ENCODE measurements at regions not wholly inside any gene's neighbourhood (a gene's known extent, or its start where the extent isn't known, plus 50 kb on each side); places are given as distances from the start of the nearest gene placed in this dataset.

DNA sequence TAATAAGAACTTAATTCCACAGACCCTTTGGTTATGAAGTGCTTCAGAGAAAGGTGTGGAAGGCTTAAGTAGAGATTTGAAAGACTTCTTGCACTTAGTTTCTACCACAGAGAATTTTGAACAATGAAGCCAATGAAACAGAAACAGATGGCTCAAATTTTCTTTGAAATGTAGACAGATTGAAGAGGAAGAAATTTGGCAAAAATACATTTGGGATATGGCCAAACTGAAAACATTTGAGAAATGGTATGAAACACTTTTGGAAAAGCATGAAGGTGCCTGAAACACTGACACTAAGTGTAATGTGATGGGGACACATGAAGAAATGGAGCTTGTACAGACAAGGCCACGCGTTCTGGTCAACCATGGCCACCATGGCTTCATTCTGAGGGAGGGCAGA lies 272.4 kb upstream of the EXOC2 start:
- Histone ChIP-seq H3K4me1 (ENCODE audit: control insufficient read depth, insufficient read depth, low read length) (no peaks in the 10 kb centered on the region), H3K9ac (ENCODE audit: low read length) (no peak overlapping the region), H3K27me3 (replicated peaks; ENCODE audit: control insufficient read depth, insufficient read depth, low read length) (peaks cover 44% of the 10 kb centered on the region), H3K4me3 (ENCODE audit: low read length) (no peak overlapping the region), H3K36me3 (ENCODE audit: control insufficient read depth, insufficient read depth, low read length, severe bottlenecking) (no peaks in the 10 kb centered on the region), H3K9me3 (ENCODE audit: control insufficient read depth, low read length) (peaks cover 5% of the 10 kb centered on the region)
- DNase-seq (ENCODE audit: low read depth): no peak

DNA sequence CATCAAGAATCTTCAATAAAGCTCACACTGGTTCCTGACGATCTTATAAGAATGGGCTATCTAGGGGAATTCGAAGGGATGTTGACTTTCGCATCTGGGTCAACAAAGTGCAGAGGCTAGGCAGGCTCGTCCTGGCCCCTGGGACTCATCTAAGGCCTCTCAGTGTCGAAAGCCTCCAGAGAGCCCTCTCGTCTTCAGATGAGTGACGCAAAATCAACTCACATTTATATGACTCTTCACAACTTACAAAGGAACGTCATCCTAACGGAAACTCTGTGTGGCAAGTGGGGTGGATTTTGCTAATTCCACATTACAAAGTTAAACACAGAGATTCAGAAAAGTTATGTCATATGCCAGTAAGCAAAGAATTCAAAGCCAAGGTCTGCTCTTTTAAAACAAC lies 270.5 kb upstream of the EXOC2 start:
- no peaks in the 10 kb centered on the region for H3K9me3 ChIP-seq (ENCODE audit: control insufficient read depth, low read length)
- no peak overlapping the region for H3K9ac ChIP-seq (ENCODE audit: low read length)
- no peaks in the 10 kb centered on the region for H3K4me1 ChIP-seq (ENCODE audit: control insufficient read depth, insufficient read depth, low read length)
- peaks cover 38% of the 10 kb centered on the region for H3K27me3 ChIP-seq (replicated peaks; ENCODE audit: control insufficient read depth, insufficient read depth, low read length)
- no peak for DNase-seq (ENCODE audit: low read depth)
- no peaks in the 10 kb centered on the region for H3K36me3 ChIP-seq (ENCODE audit: control insufficient read depth, insufficient read depth, low read length, severe bottlenecking)
- H3K4me3 ChIP-seq (ENCODE audit: low read length): no peak overlapping the region

DNA sequence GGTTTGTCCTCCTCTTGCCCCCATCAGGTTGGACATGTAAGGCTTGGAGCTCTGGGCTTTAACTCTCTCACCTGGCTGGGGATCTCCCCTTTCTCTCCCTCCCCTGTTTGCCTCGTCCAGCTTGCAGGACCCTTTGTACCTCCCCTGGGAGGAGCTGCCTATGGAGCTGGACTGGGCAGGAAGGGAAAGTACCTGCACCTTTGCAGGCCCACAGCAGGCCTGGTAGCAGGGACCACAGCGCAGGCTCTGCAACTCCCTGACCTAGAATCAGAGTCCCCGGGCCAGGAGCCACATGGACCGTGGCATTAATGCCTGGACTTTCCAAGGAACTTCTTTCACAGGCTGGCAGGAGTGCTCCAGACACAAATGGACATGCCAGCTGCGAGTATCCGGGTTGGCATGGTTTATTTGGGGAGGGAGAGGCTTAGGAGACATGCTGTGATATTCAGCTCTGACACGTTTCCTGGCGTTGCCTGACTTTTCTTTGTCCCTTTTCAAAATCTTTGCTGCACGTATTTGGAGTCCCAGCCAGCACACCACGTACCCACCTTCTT lies 268.5 kb upstream of the EXOC2 start:
- Histone ChIP-seq H3K9ac (ENCODE audit: low read length) (no peak overlapping the region), H3K36me3 (ENCODE audit: control insufficient read depth, insufficient read depth, low read length, severe bottlenecking) (no peaks in the 10 kb centered on the region), H3K4me3 (ENCODE audit: low read length) (no peak overlapping the region), H3K9me3 (ENCODE audit: control insufficient read depth, low read length) (no peaks in the 10 kb centered on the region), H3K27me3 (replicated peaks; ENCODE audit: control insufficient read depth, insufficient read depth, low read length) (peaks cover 18% of the 10 kb centered on the region), H3K4me1 (ENCODE audit: control insufficient read depth, insufficient read depth, low read length) (no peaks in the 10 kb centered on the region)
- no peak for DNase-seq (ENCODE audit: low read depth)

DNA sequence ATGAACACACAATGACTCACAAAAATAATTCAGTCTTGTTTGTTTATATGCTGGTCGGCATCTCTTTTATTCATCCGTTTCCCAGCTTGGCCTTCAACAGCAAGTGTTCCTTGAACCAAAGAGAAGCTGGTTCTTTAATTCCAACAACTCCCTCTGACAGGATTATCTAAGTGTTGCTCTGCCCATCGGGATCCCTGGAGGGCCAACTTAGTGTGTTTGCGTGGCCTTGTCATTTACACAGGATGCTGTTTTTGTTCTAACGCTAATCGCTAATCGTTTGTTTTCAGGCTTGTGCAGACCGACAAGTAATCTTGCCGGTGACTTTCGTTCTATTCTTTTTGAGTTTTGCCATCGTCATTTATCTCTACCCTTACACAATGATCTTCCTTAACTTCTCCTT lies 267.4 kb upstream of the EXOC2 start:
- no peaks in the 10 kb centered on the region for H3K36me3 ChIP-seq (ENCODE audit: control insufficient read depth, insufficient read depth, low read length, severe bottlenecking)
- no peak for DNase-seq (ENCODE audit: low read depth)

DNA sequence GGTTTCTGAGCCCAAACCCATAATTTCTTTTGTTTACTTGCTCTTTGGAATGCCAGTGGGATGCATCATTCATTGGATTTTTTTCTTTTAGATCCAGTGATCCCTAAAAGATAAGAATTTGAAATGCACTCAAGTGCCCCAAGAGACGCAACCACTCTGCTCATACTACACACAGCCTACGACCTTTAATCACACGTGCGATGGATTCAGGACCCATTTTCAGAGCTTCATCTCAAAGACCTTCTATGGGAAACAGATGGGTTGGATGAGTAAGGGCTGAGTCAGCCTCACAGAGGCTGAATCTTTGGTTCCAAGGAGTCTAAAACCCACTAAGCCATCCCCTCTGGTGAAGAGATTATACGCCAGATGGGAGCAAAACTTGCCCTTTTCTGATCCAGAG lies 265.5 kb upstream of the EXOC2 start:
- Histone ChIP-seq H3K36me3 (ENCODE audit: control insufficient read depth, insufficient read depth, low read length, severe bottlenecking) (no peaks in the 10 kb centered on the region), H3K4me1 (ENCODE audit: control insufficient read depth, insufficient read depth, low read length) (no peaks in the 10 kb centered on the region), H3K9ac (ENCODE audit: low read length) (no peak overlapping the region), H3K27me3 (replicated peaks; ENCODE audit: control insufficient read depth, insufficient read depth, low read length) (peaks cover 2% of the 10 kb centered on the region), H3K9me3 (ENCODE audit: control insufficient read depth, low read length) (no peaks in the 10 kb centered on the region), H3K4me3 (ENCODE audit: low read length) (no peak overlapping the region)
- peak; percentile 80 for DNase-seq (ENCODE audit: low read depth)

More for the DNA sequence above, 267.4 kb upstream of the EXOC2 start:
- Histone ChIP-seq H3K9me3 (ENCODE audit: control insufficient read depth, low read length) (no peaks in the 10 kb centered on the region), H3K4me3 (ENCODE audit: low read length) (no peak overlapping the region), H3K4me1 (ENCODE audit: control insufficient read depth, insufficient read depth, low read length) (no peaks in the 10 kb centered on the region), H3K9ac (ENCODE audit: low read length) (no peak overlapping the region), H3K27me3 (replicated peaks; ENCODE audit: control insufficient read depth, insufficient read depth, low read length) (peaks cover 8% of the 10 kb centered on the region)

DNA sequence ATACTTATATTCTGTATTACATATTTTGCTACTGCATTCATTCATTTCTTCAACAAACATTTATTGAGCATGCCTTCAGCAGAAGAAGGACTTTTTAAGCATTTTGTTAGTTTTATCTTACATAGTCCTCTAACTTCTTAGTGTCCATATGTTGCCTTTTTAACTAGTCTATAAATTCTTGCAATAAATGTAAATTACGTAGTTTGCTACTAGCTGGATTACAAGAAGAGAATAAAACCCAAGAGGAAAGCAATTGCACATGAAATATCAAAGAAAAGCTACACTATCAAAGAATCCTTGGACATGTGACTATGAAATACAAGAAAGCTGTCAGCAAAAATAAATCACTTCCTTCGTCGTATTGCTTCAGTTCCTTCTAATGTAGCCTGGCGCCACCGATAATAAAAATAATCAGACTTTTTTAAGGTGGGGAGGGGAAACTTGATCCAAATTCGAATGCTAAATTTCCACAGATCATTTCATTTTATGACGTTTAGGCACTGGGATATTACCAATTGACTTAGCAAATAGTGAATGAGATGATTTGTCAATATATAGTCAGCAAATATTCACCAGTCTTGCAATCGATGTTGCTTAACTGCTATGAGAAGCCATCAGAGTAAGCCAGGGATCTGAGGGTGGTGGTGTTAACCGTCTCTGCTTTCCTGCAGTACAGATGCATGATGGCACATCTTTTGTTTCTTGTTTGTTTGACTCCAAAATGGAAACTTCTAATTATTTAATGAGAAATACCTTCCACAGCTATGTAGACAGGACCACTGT lies 258.7 kb upstream of the EXOC2 start:
- Histone ChIP-seq H3K27me3 (replicated peaks; ENCODE audit: control insufficient read depth, insufficient read depth, low read length) (no peaks in the 10 kb centered on the region), H3K9ac (ENCODE audit: low read length) (no peak overlapping the region), H3K36me3 (ENCODE audit: control insufficient read depth, insufficient read depth, low read length, severe bottlenecking) (no peaks in the 10 kb centered on the region), H3K4me1 (ENCODE audit: control insufficient read depth, insufficient read depth, low read length) (peaks cover 6% of the 10 kb centered on the region), H3K4me3 (ENCODE audit: low read length) (no peak overlapping the region), H3K9me3 (ENCODE audit: control insufficient read depth, low read length) (no peaks in the 10 kb centered on the region)
- no peak for DNase-seq (ENCODE audit: low read depth)

DNA sequence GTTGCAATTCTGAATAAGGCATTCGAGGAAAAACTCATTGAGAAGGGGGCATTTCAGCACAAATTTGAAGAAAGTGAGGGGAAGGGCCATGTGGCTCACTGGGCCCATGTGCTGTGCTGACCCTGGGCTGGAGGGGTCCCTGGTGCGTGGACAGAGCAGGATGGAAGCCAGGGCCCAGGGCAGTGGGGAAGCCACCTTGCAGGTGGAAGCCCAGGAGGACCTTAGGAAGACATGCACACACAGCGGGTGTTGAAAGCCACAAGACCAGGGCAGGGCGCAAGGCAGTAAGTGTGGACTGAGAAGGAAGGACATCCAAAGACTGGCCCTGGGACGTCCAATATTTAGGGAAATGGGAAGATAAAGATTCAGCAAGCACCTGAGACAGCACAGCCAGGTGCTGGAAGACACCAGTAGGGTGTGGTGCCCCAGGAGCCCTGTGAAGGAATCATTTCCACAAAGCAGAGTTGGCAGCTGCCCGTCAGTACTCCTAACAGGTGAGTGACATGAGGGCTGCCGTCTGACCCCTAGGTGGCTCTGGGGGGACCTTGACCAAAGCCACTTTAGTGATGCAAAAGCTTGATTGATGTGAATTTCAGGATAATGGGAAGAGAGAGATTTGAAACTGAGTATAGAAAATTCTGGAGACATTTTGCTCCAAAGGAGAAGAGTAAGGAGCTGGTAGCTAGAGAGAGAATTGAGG lies 254.4 kb upstream of the EXOC2 start:
- Histone ChIP-seq H3K36me3 (ENCODE audit: control insufficient read depth, insufficient read depth, low read length, severe bottlenecking) (no peaks in the 10 kb centered on the region), H3K27me3 (replicated peaks; ENCODE audit: control insufficient read depth, insufficient read depth, low read length) (peaks cover 3% of the 10 kb centered on the region), H3K9me3 (ENCODE audit: control insufficient read depth, low read length) (peaks cover 14% of the 10 kb centered on the region), H3K9ac (ENCODE audit: low read length) (no peak overlapping the region), H3K4me1 (ENCODE audit: control insufficient read depth, insufficient read depth, low read length) (peaks cover 12% of the 10 kb centered on the region), H3K4me3 (ENCODE audit: low read length) (no peak overlapping the region)
- no peak for DNase-seq (ENCODE audit: low read depth)

DNA sequence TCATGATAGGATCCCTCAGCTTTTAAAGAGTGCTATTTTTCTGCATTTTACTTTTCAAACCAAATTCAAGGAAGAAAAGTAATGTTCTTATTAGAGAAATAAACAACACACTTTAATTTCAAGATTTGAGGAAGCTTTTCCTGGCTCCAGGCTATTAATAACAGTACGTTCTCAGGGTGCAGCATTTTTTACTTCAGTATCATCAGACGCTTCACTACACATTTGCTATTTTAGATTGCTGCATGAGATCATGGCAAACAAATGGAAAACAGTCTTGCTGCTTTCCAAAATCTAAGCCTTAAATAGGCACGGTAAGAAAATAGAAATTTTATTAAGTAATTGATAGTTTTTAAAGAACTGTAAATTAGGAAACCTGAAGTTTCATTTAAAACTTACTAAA lies 253.6 kb upstream of the EXOC2 start:
- peak; percentile 80 for DNase-seq (ENCODE audit: low read depth)
- peak overlapping the region; percentile 14 for H3K4me3 ChIP-seq (ENCODE audit: low read length)
- H3K9me3 ChIP-seq (ENCODE audit: control insufficient read depth, low read length): peaks cover 14% of the 10 kb centered on the region
- H3K27me3 ChIP-seq (replicated peaks; ENCODE audit: control insufficient read depth, insufficient read depth, low read length): peaks cover 8% of the 10 kb centered on the region
- no peak overlapping the region for H3K9ac ChIP-seq (ENCODE audit: low read length)
- H3K36me3 ChIP-seq (ENCODE audit: control insufficient read depth, insufficient read depth, low read length, severe bottlenecking): no peaks in the 10 kb centered on the region
- peaks cover 12% of the 10 kb centered on the region for H3K4me1 ChIP-seq (ENCODE audit: control insufficient read depth, insufficient read depth, low read length)

DNA sequence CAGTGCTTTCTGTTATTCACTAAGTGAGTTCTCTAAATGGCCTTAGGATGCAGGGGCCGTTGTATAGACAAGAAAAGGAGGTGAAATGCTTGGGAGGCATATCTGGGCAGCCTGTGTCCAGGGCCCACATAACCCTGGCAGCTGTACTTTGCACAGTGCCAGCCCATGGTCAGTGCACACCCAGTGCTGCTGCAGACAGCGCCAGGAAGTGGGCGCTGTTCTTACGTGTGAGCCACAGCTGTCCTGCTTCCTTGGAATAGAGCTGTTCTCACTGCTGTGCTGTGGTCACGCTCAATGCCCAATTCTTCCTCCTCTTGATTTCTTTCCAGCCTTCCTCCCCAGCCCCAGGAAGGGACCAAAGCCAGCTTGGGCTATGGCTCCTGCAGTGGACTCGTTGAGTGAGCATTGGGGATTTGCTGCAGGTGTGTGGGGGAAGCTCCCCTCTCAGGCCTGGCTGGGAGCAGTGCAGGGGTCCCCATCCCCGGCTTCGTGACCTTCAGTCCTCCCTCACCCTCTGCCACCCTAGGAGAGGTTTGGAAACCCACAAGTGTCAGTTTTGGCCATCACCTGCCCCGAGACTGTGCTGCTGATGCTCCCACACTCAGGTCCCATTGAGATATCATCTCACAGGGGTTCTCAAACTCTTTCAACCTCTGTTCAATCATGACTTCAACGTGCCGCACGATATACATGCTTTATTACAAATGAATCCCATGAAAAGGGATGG lies 246.8 kb upstream of the EXOC2 start:
- Histone ChIP-seq H3K4me3 (ENCODE audit: low read length) (no peak overlapping the region), H3K9ac (ENCODE audit: low read length) (no peak overlapping the region), H3K9me3 (ENCODE audit: control insufficient read depth, low read length) (peaks cover 12% of the 10 kb centered on the region), H3K36me3 (ENCODE audit: control insufficient read depth, insufficient read depth, low read length, severe bottlenecking) (no peaks in the 10 kb centered on the region), H3K27me3 (replicated peaks; ENCODE audit: control insufficient read depth, insufficient read depth, low read length) (peaks cover 39% of the 10 kb centered on the region), H3K4me1 (ENCODE audit: control insufficient read depth, insufficient read depth, low read length) (no peaks in the 10 kb centered on the region)
- no peak for DNase-seq (ENCODE audit: low read depth)

DNA sequence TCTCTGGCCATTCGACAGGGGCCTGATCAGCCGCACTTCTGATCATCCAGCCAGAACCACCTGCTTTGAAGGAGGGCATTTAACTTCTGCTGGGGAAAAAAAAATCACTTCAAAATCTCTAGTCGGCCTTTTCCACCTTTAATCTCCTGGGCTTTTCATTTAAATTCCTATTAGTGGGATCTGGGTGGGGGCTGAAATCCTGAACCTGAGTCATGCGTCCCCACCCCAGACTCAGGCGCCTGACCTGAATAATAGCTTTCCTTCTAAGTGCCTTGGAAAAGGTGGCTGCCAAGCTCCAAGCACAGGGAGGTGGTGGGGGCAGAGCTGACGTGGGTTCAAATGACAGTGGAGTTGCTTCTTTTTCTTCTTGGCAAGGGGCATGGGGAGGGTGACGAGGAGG lies 246.0 kb upstream of the EXOC2 start:
- Histone ChIP-seq H3K4me3 (ENCODE audit: low read length) (no peak overlapping the region), H3K27me3 (replicated peaks; ENCODE audit: control insufficient read depth, insufficient read depth, low read length) (peaks cover 47% of the 10 kb centered on the region), H3K4me1 (ENCODE audit: control insufficient read depth, insufficient read depth, low read length) (no peaks in the 10 kb centered on the region), H3K9me3 (ENCODE audit: control insufficient read depth, low read length) (peaks cover 5% of the 10 kb centered on the region), H3K9ac (ENCODE audit: low read length) (no peak overlapping the region), H3K36me3 (ENCODE audit: control insufficient read depth, insufficient read depth, low read length, severe bottlenecking) (no peaks in the 10 kb centered on the region)
- DNase-seq (ENCODE audit: low read depth): no peak

DNA sequence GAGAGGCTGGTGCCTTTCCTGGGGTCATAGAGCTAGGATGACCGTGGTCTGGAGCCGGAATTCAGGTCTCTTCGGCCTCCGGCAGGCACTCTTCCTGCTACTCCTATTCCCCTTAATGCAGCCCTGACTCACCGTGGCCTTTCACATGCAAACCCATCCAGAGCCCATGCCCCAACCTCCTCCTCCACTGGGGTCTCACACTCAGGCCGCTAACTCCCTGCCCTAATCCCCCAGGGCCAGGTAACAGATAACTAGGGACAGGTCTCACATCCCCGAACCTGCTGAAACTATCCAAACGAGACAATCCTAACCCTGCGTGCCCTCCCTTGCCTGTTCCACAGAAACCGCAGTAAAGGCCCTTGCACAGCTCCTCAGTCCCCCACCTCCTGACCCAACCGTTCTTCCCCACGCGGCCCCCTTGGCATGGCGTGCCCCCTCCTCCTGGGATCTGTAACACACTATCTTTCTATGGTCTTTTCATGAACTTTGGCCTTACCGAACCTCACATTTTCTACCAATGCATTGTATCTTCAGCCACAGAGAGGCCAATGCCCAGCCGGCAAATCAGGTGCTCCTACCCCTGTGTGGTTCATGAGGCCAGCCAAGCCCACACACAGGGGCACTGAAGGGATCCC lies 245.4 kb upstream of the EXOC2 start:
- Histone ChIP-seq H3K27me3 (replicated peaks; ENCODE audit: control insufficient read depth, insufficient read depth, low read length) (peaks cover 49% of the 10 kb centered on the region), H3K4me3 (ENCODE audit: low read length) (no peak overlapping the region), H3K36me3 (ENCODE audit: control insufficient read depth, insufficient read depth, low read length, severe bottlenecking) (no peaks in the 10 kb centered on the region), H3K4me1 (ENCODE audit: control insufficient read depth, insufficient read depth, low read length) (no peaks in the 10 kb centered on the region), H3K9me3 (ENCODE audit: control insufficient read depth, low read length) (peaks cover 5% of the 10 kb centered on the region), H3K9ac (ENCODE audit: low read length) (no peak overlapping the region)
- DNase-seq (ENCODE audit: low read depth): no peak
